Stimulated activated CD4-positive, alpha-beta T cell treated with anti-CD3 and anti-CD28 coated beads, Interleukin-15, amount 100 ng/mL, for 24 hours (primary cell): ENCODE measurements at regions not wholly inside any gene's neighbourhood (a gene's known extent, or its start where the extent isn't known, plus 50 kb on each side); places are given as distances from the start of the nearest gene placed in this dataset.

ENCODE experiments used
- DNase-seq: peaks from one replicate; pipeline ENCODE4 v3.0.0-alpha.2; 2020

DNA sequence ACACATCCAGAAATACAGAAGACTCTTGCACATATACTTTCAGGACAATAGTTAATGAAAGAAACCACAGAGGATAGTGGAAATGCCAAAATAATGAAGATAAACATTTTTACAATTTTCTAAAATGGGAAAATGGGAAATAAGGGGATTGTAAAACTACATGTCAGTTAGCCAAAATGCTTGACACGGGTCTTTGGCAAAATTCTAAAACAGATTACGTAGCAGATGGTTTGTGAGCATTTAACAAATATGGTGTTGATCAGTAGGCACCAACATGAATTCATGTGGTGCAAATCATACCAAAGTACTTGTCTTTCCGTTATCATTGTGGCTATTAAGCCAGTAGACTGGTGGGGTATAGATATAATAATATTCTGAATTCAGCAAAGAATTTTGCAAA is 348.5 kb upstream of the ROBO1 start:
- no peak for DNase-seq

DNA sequence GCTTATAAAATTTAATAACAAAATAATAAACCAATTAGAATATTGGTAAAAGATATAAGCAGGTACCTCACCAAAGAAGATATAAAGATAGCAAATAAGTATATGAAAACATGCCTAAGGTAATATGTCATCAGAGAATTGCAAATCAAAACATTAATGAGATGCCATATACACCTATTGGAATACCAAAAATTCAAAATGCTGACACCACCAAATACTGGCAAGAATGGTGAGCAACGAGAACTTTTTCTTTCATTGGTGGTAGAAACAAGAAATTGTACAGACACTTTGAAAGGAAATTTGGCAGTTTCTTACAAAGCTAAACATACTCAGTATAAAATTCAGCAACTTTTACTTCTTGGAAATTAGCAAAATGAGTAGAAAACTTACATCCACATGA is 346.9 kb upstream of the ROBO1 start:
- no peak for DNase-seq

DNA sequence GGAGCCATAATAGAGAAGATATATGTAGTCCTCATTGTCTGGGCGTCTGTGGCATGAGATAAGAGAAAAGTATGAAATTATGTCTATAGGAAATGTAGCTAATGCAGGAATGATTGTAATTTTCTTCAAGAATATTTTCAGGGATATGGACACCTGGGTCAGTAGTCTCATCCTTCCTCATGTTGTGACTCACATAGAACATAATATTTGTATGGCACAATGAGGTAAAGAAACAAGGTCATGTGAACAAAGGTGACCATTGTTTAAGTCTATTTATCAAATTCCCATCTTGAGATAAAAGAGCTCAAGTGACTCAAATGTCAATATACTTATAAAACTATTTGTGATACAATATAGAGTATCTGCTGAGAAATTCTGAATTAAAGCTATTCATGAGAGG is 345.5 kb upstream of the ROBO1 start:
- no peak for DNase-seq

DNA sequence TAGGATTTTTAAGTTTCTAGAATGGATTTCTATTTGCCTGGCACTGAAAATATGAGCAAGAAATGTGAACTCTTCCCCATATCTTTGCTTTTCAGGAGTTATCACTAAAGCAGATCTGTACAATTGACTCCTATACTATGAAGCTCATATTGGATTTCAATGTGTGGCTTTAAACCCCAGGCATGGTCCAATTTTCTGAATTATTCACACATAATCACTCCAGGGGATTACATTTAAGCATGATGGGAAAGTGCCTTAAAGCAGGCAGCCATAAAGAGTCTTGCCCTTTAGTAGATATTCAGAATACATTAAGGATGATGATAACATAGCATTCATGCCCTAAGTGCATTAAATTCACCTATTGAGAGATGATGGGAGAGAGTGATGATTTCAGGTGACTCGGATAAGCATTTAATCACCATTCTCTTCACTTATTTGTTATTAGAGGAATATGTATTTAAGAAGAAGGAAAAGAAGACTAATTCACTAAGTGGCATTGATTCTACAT is 331.8 kb upstream of the ROBO1 start:
- no peak for DNase-seq

DNA sequence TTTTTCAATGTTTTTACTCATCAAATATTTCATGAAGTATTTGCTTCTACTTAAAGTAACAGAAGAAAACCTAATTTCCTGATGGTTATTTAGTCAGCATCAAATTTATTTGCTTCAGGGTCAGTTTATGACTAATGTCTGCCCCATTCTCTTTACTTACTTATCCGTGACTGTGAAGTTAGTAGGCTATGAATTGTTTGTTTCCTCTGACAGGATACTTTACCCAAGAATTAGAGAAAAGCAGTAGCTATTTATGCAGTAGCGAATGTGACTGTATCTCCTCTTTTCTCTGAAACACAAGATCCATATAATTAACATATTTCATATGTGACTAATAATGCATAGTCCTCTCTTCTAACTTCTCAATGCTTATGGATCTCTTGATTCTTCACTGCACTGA is 329.9 kb upstream of the ROBO1 start:
- no peak for DNase-seq

DNA sequence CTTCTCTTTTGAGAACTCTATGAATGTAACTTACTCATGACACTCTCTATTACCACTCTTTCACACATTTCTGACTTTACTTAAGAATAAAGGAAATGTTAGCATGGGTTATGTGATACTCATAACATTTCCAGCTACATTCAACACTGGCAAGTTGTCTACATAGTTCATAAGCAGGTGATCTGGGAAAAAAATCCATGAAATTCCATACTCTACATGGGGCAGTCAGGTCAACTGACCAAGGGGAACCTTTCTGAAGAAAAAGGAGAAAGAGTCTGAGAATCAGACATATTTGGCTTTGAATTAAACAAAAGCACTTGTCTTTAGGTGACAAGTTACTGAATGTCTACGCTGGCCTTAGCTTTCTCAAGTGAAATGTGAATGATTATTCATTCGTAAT is 329.1 kb upstream of the ROBO1 start:
- no peak for DNase-seq

DNA sequence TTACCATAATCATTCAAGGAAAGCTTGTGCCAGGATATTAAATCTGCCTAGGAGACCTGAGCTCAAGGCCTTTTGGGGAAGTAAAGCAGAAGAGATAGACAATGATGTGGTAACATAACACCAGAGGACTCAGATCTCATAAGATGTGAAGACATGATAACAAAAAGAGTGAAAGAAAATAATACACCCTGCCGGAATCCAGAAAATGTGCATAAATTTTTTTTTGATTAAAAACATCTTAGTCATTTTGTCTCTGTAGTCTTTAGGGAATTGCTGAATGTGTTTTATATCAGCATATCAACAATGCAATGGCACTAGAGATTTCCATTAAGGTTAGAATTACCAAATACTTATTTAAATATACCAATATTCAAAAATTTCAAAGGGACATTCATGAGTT is 326.8 kb upstream of the ROBO1 start:
- no peak for DNase-seq

DNA sequence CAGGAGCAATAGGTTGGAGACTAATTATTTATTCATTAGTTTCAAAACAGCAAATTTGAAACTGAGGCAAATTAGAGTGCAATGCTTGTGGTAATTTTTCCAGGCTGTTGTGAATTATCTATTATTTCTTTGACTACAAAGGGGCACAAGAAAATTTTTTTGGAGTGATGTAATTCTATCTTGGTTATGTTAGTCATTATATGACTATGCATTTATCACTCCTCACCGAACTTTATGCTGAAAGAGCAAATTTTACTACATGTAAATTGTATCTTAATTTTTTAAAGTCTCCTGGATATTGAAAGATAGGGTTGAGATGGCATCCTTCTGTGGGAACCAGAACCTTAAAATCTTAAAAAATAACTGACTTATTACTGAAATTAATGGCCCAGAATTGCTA is 320.0 kb upstream of the ROBO1 start:
- no peak for DNase-seq

DNA sequence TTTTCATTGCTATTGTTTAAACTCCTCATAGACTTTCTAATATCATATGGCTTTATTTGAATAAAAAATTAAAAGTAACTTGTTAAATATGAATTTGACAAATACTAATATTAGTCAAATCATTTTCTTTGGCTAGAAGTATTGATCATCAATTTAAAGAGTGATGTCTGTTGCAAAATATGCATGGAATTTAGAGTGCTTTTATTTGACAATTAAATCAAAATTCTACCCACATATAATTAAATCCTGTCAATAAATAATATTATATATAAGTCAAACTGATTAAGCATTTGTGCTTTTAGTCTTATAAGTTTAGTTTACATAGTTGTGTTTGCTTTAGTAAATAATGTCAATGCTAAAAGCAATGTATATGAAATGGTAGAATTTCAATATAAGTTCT is 318.6 kb upstream of the ROBO1 start:
- no peak for DNase-seq

DNA sequence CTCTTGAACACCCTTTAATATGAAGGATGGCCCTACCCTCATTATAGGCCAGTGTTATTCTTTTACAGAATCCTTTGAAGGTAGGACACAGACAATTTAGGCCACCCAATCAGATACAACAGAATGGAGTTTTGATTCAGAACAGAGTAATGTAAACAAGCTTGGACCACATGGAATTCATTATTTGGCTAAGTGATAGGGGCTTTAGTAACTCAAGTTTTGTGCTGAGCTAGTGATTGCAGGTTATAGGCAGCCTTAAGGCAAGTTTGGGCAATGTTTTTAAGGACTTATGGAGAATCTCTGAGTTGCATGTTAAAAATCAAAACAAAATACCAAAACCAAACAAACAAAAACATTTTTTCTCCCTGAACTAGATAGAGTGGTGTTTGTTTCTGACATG is 312.1 kb upstream of the ROBO1 start:
- no peak for DNase-seq

DNA sequence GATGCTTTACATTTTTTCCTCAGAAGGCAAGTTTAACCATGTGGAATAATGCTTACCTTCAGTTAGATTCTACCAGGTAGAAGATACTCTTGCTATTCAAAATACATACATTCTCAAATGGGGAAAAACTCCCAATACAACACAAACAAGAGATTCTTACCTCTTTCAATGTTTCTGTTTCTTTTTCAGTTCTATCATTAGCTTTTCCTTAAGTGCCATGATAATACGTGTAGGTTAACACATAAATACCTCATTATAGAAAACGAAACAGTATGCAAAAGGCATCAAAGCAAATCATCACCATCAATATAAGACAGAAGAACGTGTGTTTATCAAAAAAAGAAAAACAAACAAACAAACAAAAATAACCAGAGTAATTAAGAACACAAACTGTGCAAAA is 300.7 kb upstream of the ROBO1 start:
- DNase-seq: no peak

DNA sequence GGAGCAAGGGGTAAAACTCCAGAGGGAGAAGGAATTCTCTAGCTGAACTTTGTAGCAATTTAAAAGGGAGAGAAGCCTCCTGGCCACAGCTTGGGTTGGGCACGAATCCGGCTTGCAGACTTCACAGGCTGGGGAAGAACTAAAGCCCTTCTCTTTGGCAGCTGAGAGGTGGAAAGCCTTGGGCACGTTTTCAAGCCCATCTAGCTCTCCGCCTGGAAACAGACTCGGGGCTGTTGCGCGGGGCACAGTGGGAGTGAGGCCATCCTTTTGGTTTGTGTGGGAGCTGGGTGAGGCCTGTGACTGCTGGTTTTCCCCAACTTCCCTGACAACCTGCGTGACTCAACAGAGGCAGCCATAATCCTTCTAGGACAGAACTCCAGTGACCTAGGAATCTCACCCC is 295.7 kb upstream of the ROBO1 start:
- no peak for DNase-seq

DNA sequence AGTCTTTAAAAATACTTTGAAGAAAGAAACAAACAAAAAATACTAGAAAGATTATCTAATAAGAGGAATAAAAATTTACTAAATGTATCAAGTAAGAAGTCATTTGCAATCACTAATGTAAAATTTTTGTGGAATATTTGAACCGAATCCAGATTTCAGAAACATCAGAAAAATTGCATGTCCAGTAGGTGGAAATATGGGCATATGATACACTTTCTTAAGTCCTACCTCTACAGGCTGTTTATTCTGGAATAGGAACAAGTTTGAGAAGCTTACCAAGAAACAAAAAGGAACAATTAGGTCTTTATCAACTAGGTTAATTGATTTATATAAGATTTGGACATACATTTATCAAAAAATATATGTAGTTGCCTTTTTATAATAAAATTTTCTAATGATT is 292.9 kb upstream of the ROBO1 start:
- DNase-seq: no peak

DNA sequence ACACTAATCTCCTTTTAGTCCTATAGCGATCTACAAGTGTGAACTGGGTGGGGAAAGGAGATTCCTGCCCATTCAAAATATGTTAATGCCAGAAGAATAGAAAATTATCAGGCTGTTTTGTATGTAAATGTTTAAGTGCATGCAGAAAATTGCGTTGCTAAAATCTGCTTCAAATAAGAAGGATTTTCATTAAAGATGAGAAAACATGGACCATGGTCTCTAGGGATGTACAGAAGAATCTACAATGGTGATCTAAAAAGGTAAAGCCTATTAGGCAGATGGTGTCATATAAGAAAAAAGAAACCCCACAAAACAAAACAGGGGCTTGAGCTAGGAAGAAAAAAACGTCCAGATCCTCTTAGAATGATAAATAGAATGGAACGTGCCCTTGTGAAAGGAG is 287.5 kb upstream of the ROBO1 start:
- DNase-seq: no peak

DNA sequence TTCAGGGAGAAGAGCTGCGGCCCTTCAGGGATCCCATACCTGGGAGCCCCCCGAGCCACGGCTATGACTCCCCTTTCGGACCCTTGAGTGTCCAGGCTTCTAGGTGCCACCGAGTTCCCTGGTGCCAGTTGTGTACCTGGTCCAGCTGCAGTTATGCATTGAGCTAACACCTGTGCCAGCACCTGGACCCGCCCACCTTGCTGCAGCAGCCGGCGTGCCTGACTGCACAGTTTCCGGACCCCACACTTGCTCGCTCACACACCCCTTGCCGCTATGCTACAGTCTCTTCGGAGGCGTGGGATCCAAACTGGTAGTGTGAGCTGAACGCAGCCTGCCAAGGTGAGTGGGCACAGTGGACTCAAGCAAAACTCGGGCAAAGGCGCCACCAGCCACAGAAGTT is 284.5 kb upstream of the ROBO1 start:
- DNase-seq: no peak

DNA sequence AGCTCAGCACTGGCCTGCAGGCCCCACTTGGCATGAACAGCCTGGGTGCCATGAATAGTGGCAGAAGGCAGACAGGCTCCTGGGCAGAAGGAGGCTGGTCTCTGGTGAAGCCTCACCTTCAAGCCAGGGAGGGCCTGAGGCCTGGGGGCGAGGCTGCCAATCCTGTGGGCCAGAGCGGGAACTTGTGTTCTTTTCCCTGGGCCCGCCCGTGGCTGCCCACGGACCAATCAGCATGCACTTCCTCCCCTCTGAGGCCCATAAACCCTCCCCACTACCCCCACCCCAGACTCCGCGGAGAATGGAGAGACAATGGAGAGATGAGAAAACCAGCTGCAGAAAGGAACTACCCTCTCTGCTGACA is 283.8 kb upstream of the ROBO1 start:
- DNase-seq: no peak

DNA sequence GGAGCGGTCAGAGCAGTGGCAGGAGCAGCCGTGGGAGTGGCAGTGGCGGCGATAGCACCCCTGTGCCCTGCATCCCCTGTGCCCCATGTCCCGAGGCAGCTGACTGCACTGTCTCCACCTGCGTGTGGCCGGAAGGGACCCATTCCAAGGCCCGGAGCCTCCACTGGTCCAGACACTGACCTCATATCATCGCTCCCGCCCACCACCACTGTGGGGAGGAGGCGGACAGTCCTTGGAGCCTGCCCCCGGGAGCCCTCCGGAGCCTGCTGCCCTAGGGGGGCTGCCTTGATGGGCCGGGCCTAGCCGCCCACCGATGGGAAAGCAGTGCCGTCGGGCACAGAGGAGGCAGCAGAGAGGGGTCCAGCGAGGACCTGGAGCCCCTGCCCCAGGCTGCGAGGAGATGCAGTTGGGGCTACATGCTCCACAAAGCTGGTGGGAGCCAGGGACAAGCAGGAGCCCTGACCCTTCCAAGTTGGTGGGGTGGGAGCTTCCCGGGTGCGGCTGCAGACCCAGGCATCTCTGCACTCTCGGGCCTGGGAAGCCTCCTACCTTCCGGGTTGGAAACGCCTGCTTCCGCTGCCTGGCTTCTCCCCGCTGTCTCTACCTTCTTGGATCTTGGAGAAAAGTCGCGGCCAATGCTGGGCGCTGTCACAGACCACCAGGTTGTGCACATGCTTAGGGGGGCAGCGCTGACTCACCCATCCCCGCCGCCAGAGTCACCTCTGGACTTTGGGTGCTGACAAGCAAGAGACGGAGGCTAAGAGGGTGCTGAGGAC is 283.2 kb upstream of the ROBO1 start:
- no peak for DNase-seq

DNA sequence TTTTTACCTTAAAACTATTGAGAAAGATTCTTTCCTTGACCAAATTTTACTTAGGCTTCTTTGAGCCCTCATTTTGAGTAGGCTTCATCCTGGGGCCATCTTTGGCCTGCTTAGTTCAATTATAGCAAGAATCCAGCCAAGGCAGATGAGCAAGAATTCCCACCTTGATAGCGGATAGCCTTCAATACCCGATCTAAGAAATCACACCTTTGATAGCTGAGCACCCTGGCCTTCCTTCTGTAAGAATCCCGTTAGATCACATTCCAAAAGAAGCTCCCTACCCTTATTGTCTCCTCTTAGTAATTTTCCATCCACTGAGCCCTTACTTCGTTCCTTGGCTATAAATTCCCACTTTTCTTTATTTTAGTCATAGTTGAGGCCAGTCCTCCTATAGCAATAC is 275.4 kb upstream of the ROBO1 start:
- DNase-seq: no peak

DNA sequence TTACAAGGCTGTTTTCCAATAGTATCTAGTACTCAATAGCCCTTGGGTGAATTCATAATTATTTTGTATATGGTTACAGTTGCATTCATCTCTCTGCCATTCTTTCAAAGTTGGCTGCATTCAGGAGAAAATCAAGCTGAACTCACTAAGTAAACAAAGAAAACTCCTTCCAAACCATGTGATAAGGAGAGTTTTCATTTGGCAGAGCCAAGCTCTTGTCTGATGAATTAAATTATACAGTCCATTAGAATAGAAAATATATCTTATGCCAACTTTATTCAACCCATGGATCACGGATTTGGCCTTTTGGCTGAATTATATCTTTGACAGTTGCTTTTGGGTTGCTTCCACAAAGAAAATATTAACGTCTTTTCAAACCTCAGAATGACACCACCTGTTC is 272.3 kb upstream of the ROBO1 start:
- DNase-seq: no peak

DNA sequence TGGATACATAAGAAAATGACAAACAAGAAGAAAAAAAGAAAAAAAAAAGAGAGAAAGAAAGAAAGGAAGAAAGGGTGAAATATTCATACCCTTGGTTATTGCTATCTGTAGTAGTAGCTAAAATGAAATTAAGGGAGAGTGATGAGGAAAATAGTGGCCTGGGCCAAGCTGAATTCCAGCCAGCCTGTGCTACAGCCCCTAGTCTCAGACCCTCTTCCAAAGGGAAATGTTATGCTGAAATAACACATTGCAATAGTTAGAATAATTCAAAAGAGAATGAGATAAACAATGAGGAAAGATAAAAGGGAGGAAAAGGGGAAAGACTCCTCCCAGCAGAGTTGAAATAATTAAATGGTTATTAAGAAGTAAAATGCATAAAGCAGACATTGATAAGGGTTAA is 268.4 kb upstream of the ROBO1 start:
- no peak for DNase-seq

DNA sequence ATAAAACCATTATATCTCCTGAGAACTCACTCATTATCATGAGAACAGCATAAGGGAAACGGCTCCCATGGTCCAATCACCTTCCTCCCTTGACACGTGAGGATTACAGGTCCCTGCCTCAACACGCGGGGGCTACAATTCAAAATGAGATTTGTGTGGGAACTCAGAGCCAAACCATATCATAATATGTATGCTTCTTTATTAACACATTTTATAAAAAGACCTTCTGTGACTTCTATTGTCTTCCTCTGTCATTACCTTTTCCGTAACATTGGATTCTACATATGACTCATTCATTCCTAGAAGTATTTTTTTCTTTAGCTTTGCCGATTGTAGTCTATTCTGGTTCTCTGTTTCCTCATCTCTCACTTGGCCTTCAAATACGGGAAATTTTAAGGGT is 267.2 kb upstream of the ROBO1 start:
- no peak for DNase-seq

DNA sequence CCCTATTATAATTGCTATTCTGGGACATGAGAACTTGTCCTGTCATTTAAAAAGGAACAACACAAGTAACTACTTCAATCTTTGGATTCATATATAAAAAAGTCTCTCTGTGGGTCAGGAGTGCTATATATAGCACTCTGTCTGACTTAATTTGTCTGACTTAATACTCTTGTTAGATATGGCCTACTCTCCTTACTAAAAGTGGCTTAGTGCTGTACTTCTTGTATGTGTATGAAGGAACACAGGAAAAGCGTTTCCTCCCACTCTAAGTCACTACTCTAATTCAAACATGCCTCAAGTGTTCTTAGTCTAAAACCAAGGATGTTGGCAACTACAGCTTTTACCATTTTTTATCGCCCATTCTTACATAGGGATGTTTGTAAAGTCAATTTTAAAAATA is 255.2 kb upstream of the ROBO1 start:
- DNase-seq: no peak

DNA sequence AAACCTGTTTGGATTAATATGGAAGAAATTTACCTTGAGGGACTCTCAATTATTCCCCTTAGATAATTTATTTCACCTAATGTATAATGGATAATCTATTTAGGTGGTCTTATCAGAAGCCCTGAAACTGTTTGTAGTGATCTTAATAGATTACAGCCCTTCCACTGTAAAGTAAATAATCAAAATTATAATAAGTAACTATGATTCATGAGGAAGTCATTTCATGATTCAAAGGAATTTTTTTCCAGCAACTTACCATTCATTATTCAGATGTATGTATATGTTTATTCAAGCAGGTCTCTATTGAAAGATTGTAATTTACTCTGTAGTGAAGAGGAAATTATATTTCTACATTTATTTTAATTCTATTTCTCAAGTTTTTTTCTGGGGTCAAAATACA is 250.6 kb upstream of the ROBO1 start:
- no peak for DNase-seq

DNA sequence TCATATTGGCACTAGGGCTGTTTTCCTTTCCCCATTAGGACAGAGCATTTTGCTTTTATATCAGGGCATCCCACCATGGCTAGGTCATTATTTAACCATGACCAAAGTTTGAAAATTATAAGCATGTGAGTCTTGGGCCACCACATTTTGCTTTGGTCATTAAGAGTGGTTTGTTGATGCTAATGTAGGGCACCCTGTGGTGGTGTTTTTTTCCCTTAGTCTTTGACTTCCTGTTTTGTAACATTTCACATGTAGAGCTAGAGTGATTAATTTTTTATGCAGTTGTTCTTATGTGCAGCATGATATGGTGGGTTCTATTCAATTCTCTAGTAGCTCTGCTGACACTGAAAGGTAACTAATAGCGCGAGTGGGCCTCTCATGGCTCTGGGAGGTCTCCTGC is 249.6 kb upstream of the ROBO1 start:
- DNase-seq: no peak

DNA sequence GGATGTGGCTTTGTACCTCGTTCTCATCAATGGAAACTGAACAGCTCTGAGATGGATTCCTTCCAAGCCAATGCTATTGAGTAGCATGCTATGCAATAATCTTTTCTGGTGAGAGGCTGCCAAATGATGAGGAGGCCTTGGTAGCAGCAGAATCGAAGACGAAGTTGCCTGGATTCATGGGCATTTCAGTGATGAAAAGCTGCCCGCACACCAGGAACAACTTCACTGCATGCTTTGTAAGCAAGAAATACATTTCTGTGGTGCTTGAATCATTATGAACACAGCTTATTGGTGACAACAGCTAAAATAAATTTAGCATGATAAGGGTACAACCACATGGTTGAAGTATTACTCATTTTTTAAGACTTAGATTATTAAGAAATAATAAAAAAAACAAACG is 246.8 kb upstream of the ROBO1 start:
- no peak for DNase-seq
